Vagina (tissue), 2 donors: ENCODE measurements at regions not wholly inside any gene's neighbourhood (a gene's known extent, or its start where the extent isn't known, plus 50 kb on each side); places are given as distances from the start of the nearest gene placed in this dataset.
A peak's percentile ranks its signal among the peaks of the same experiment; 100 is the strongest.

Source experiments
- POLR2A ChIP-seq, 2 donors: fragments of 450-650 bp; IDR thresholded peaks; one replicate each; pipeline ENCODE4 v1.6.1; 2017; ENCODE audit warnings: antibody characterized with exemption in 2 of 2, mild to moderate bottlenecking in 2 of 2, moderate library complexity in 2 of 2
- POLR2AphosphoS5 ChIP-seq, 2 donors: sonication (generic); formaldehyde crosslinking; IDR thresholded peaks; one replicate each; pipeline ENCODE4 v1.9.0; 2017; ENCODE audit warnings: antibody characterized with exemption in 2 of 2, mild to moderate bottlenecking in 2 of 2, low read depth in 1 of 2; ENCODE audit not compliant: insufficient read depth in 1 of 2
- TF ChIP-seq, protein P1 (sequence below), 3 experiments: fragments of 450-650 bp in 2 of 3; fragments of 200-600 bp in 1 of 3; sonication (generic) in 1 of 3; IDR thresholded peaks; one replicate each; pipeline ENCODE4 v1.5.1; 2017 to 2019; ENCODE audit warnings: antibody characterized with exemption in 3 of 3, mild to moderate bottlenecking in 2 of 3, moderate library complexity in 2 of 3

DNA sequence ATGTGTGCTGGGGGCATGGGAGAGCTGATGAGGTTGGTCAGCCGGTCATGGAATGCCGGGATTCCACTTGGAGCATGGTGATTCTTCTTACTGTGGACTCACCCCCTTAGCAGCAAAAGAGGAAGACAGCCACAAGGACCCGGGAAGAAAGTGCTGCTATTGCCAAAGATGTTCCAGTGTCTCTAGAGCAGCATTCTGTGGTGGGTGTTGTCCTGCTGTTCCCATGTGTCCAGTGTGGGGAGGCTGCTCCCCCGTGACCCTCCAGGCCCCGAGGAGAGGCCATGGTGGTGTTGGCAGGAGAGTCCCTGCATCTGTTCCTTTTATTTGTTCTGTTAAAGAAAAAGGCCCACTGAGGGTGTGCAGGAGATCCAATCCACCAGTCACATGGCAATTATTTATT is 499.4 kb downstream of the RPS24 start:
- TF ChIP-seq, protein P1, sequence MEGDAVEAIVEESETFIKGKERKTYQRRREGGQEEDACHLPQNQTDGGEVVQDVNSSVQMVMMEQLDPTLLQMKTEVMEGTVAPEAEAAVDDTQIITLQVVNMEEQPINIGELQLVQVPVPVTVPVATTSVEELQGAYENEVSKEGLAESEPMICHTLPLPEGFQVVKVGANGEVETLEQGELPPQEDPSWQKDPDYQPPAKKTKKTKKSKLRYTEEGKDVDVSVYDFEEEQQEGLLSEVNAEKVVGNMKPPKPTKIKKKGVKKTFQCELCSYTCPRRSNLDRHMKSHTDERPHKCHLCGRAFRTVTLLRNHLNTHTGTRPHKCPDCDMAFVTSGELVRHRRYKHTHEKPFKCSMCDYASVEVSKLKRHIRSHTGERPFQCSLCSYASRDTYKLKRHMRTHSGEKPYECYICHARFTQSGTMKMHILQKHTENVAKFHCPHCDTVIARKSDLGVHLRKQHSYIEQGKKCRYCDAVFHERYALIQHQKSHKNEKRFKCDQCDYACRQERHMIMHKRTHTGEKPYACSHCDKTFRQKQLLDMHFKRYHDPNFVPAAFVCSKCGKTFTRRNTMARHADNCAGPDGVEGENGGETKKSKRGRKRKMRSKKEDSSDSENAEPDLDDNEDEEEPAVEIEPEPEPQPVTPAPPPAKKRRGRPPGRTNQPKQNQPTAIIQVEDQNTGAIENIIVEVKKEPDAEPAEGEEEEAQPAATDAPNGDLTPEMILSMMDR (IDR thresholded peaks at IDR 0.05), result no peak
- TF ChIP-seq POLR2A (IDR thresholded peaks at IDR 0.05), result no peak
- peak in 1 of 2 donors; percentile 37 for TF ChIP-seq POLR2AphosphoS5 (IDR thresholded peaks at IDR 0.05; ENCODE audit: insufficient read depth in 1 of 2, low read depth in 1 of 2)
